Rectal smooth muscle tissue (tissue), 1 donor: ENCODE measurements at regions not wholly inside any gene's neighbourhood (a gene's known extent, or its start where the extent isn't known, plus 50 kb on each side); places are given as distances from the start of the nearest gene placed in this dataset.

ENCODE experiments used
- H3K27ac ChIP-seq: one replicate; pipeline ENCODE4 v1.7.0; 2013; ENCODE audit warnings: low read depth, low read length, inconsistent platforms
- H3K27me3 ChIP-seq: one replicate; pipeline ENCODE4 v1.7.0; 2013; ENCODE audit warnings: low read length; ENCODE audit not compliant: control insufficient read depth, insufficient read depth
- H3K36me3 ChIP-seq: one replicate; pipeline ENCODE4 v1.7.0; 2013; ENCODE audit warnings: low read length; ENCODE audit not compliant: control insufficient read depth, insufficient read depth
- H3K4me1 ChIP-seq: one replicate; pipeline ENCODE4 v1.7.0; 2013; ENCODE audit warnings: low read length; ENCODE audit not compliant: control insufficient read depth, insufficient read depth
- H3K4me3 ChIP-seq: one replicate; pipeline ENCODE4 v1.7.0; 2013; ENCODE audit warnings: low read length
- H3K9ac ChIP-seq: one replicate; pipeline ENCODE4 v1.7.0; 2013; ENCODE audit warnings: low read length

DNA sequence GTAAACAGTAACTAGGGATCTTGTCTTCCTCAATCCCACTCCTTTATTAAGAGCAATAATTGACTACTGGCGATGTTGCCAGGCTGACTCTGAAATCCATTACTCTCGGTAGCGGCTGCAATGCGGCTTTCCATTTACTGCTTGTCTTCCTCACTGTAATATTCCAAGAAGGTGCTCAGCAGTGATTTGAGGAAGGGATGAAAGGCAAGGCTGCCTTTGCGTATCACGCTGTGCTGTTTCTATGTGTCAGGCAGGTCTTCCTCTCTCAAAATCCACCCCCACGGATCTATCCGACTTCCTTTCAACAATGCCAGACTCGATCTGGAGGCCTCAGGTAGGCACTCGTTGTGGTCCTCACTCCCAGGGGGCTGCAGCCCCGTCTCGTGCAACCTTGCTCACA, 261.4 kb upstream of the CDH4 start:
- Histone ChIP-seq H3K27me3 (no peaks in the 10 kb centered on the region), H3K4me1 (no peaks in the 10 kb centered on the region), H3K9ac (no peak overlapping the region), H3K27ac (no peak overlapping the region), H3K4me3 (no peak overlapping the region), H3K36me3 (no peaks in the 10 kb centered on the region)

DNA sequence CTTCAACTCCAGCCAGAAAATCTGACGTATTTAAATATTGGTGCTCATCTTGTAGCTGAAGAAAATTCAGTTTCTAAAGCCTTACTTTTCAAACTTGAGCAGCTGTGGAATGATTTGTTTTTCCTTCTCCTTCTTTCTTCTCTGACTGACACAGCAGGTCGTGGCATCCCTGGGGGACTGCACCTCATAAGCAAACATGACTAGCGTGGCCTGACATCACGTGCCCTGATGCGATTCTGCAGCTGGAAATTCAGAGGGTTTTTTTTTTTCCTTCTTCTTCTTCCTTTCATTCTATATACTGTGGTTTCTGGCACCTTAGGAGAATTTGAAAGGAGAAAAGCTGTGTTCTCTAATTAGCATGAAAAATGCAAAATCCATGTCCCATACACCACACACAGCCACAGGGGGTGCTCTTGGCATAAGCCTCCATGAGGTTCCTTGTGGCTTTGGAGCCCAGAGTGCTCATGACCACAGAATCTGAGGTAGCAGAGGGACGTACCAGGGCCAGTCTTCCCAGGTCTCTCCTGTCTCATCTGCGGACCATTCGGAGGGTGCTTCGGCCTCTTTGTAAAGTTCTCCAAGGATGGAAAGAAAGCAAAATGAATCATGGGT, 258.5 kb upstream of the CDH4 start:
- H3K27me3 ChIP-seq, result no peaks in the 10 kb centered on the region
- H3K27ac ChIP-seq, result no peak overlapping the region
- H3K4me3 ChIP-seq, result no peak overlapping the region
- no peak overlapping the region for H3K9ac ChIP-seq
- H3K4me1 ChIP-seq, result no peaks in the 10 kb centered on the region
- H3K36me3 ChIP-seq, result no peaks in the 10 kb centered on the region

- H3K36me3 ChIP-seq, result no peaks in the 10 kb centered on the region
- H3K9ac ChIP-seq, result no peak overlapping the region
These were observed 252.8 kb upstream of the CDH4 start for GRCh38 chr20:60999250-60999649.

DNA sequence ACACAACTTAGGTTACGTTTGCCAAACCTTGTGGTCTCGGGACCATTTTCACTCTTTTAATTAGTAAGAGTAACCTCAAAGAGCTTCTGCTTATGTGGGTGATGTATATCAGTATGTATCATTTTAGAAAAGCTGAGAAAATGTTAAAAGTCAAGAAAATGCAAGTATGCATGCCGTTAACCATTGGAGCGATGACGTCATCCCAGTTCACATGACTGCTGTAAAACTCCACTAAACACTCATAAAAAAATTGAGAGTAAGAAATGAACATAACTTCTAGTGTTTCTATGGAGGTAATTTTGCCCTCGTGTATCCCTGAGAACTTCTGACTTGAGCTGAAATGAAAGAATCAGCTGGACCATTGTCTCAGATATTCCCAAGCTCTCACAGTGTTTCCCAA, 250.0 kb upstream of the CDH4 start:
- Histone ChIP-seq H3K4me1 (no peaks in the 10 kb centered on the region), H3K4me3 (no peak overlapping the region), H3K27me3 (no peaks in the 10 kb centered on the region), H3K9ac (no peak overlapping the region), H3K27ac (no peak overlapping the region), H3K36me3 (no peaks in the 10 kb centered on the region)

More at GRCh38 chr20:60999250-60999649, 252.8 kb upstream of the CDH4 start:
- Histone ChIP-seq H3K27me3 (no peaks in the 10 kb centered on the region), H3K4me1 (no peaks in the 10 kb centered on the region), H3K27ac (no peak overlapping the region), H3K4me3 (no peak overlapping the region)

- Histone ChIP-seq H3K4me3 (no peak overlapping the region), H3K4me1 (no peaks in the 10 kb centered on the region), H3K9ac (no peak overlapping the region), H3K27ac (no peak overlapping the region), H3K36me3 (no peaks in the 10 kb centered on the region), H3K27me3 (no peaks in the 10 kb centered on the region)
These were observed 237.6 kb upstream of the CDH4 start for GRCh38 chr20:61014491-61014890.

DNA sequence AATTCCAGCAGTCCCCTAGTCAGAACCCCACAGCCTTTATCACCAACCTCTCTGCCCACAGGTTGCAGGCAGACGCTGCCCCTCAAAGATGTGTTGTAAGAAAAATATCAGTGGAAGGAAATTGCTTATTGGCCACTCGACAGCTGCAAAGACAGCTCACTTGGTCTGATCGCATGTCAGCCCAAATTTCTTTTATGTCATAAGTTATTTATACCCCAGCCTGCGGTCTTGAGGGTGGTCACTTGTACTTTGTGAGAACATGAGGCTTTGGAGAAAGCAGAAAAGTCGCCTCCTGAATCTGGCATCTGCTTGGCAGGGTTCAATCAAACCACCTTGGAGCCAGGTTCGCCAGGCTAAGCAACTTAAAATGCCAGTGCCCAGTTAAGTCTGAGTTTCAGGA, 236.5 kb upstream of the CDH4 start:
- no peaks in the 10 kb centered on the region for H3K4me1 ChIP-seq
- H3K36me3 ChIP-seq, result no peaks in the 10 kb centered on the region
- no peak overlapping the region for H3K9ac ChIP-seq
- H3K4me3 ChIP-seq, result no peak overlapping the region
- no peak overlapping the region for H3K27ac ChIP-seq
- no peaks in the 10 kb centered on the region for H3K27me3 ChIP-seq

DNA sequence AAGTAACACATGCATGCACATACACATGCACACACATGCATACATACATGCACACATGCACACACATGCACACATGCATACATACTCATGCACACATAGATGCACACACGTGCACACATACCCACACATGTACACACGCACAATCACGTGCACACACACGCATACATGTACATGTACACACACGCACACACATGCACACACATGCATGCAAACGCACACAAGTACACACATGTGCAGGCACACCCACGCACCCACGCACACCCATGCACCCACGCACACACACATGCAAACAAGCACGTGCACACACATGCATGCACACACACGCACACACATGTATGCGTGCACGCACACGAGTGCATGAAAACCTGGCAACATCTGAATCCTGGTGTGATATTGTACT, 232.7 kb upstream of the CDH4 start:
- no peak overlapping the region for H3K9ac ChIP-seq
- H3K4me3 ChIP-seq, result no peak overlapping the region
- no peak overlapping the region for H3K27ac ChIP-seq
- no peaks in the 10 kb centered on the region for H3K27me3 ChIP-seq
- H3K4me1 ChIP-seq, result no peaks in the 10 kb centered on the region
- no peaks in the 10 kb centered on the region for H3K36me3 ChIP-seq

DNA sequence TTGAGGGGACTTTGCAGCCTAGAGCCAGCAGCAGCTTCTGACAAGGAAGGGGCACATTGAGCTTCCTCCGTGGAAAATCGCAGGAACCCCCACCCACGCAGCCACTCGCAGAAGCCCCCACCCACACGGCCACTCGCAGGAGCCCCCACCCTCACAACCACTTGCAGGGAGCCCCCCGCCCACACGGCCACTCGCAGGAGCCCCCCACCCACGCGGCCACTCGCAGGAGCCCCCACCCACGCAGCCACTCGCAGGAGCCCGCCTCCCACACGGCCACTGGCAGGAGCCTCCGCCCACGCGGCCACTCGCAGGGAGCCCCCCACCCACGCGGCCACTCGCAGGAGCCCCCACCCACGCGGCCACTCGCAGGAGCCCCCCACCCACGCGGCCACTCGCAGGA, 228.4 kb upstream of the CDH4 start:
- Histone ChIP-seq H3K36me3 (no peaks in the 10 kb centered on the region), H3K27me3 (no peaks in the 10 kb centered on the region), H3K9ac (no peak overlapping the region), H3K27ac (no peak overlapping the region), H3K4me3 (no peak overlapping the region), H3K4me1 (no peaks in the 10 kb centered on the region)

DNA sequence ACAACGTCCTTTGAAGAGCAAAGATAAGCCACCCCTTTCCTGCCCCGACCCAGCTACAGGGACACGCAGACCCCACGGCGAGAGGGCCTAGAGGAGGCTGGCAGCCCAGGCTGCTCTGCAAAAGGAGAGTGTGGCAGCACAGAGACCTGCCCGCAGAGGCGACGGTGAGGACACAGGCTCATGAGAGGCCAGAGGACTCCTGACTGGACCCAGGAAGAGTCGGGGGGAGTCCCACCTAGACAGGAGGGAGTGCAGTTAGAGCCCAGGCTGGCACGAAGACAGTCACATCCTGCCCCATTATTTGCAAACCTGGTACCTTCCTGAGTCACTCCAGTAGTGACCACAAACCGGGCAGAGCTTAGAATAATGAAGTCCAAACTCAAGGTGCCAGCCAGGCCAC, 227.7 kb upstream of the CDH4 start:
- H3K4me3 ChIP-seq, result no peak overlapping the region
- H3K9ac ChIP-seq, result no peak overlapping the region
- H3K4me1 ChIP-seq, result no peaks in the 10 kb centered on the region
- no peaks in the 10 kb centered on the region for H3K27me3 ChIP-seq
- no peak overlapping the region for H3K27ac ChIP-seq
- H3K36me3 ChIP-seq, result no peaks in the 10 kb centered on the region

DNA sequence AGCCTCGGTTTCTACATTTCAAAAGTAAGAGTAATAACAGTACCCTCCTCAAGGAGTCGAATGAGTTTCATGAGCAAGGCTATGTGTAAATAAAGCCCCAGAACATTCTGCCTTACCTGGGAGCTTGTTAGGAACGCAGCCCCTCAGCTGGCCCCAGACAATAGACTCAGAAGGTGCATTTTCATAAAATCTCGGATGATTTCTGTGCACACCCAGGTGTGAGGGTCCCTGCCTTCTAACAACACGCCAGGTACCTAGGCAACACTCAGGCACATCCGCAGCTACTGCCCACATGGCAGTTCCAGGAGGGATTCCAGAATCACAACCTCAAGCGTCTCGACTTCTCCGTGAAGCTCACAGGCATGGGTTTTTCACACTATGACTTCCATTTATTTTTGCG, 226.5 kb upstream of the CDH4 start:
- Histone ChIP-seq H3K4me1 (no peaks in the 10 kb centered on the region), H3K36me3 (no peaks in the 10 kb centered on the region), H3K27ac (no peak overlapping the region), H3K27me3 (no peaks in the 10 kb centered on the region), H3K9ac (no peak overlapping the region), H3K4me3 (no peak overlapping the region)

GRCh38 chr20:61026173-61026572, 225.9 kb upstream of the CDH4 start:
- H3K36me3 ChIP-seq, result no peaks in the 10 kb centered on the region
- H3K4me3 ChIP-seq, result no peak overlapping the region
- no peaks in the 10 kb centered on the region for H3K27me3 ChIP-seq
- no peak overlapping the region for H3K9ac ChIP-seq
- no peak overlapping the region for H3K27ac ChIP-seq
- H3K4me1 ChIP-seq, result no peaks in the 10 kb centered on the region

- Histone ChIP-seq H3K36me3 (no peaks in the 10 kb centered on the region), H3K27me3 (no peaks in the 10 kb centered on the region), H3K4me1 (no peaks in the 10 kb centered on the region), H3K27ac (no peak overlapping the region), H3K9ac (no peak overlapping the region), H3K4me3 (no peak overlapping the region)
These were observed 225.3 kb upstream of the CDH4 start for GRCh38 chr20:61026731-61027130.

DNA sequence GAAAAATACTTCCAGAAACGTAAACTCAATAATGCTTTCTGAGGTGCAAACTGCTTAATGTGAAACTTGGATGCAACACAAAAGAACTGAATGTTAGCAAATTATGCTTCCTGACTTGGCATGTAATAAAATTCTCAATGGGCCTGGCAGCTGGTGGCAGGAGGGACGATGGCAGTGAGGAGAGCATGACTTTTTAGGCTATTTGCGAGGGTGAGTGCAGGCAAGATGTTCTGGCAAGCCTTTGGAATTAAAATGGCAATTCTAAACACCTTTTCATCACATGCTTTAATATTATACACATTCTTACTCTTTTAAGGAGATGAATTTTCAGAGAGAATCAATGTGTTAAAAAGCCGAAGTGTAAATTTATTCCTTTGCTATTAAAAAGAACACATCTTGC, 224.8 kb upstream of the CDH4 start:
- Histone ChIP-seq H3K36me3 (no peaks in the 10 kb centered on the region), H3K4me3 (no peak overlapping the region), H3K27me3 (no peaks in the 10 kb centered on the region), H3K27ac (no peak overlapping the region), H3K4me1 (no peaks in the 10 kb centered on the region), H3K9ac (no peak overlapping the region)
